ENCODE measurements at regions not wholly inside any gene's neighbourhood (a gene's known extent, or its start where the extent isn't known, plus 50 kb on each side); places are given as distances from the start of the nearest gene placed in this dataset.

DNA sequence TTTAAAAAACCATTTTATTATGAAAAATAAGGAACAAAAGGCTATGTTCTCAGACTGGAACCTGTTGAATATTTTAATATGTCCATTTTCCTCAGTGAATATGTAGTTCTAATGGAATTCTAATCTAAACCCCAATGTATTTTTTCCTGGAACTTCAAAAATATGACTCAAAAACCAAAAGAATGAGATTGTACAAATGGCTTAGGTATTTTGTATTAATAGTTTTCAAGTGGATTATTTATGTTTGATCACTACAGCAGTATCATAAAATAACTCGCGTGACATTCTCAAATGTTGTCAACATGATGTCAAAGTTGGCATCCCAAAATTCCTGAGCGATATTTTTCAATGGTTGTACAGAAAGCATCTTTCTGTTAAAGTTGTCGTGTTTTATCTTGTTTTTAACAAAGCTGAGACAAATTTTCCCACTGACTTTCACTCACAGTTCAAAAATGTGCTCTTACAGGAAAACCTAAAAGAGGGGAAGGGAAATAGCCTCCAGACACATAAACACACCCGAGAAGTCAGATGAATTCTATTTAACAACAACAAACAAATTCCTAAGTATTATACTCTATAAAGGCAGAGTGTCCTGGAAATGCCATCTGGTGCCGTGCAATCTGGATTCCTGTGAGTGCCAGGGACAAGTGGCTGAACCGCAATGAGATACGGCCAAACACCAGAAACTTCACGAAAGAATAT is 68.1 kb upstream of the TAS2R1 start:
- TF ChIP-seq EZH2 (IDR thresholded peaks at IDR 0.05), result no peak
- no peak for TF ChIP-seq POLR2AphosphoS5 (IDR thresholded peaks at IDR 0.05; ENCODE audit: low read depth, low read length)
- TF ChIP-seq POLR2A (IDR thresholded peaks at IDR 0.05; ENCODE audit: borderline replicate concordance, extremely low read depth, insufficient read depth, insufficient read length), result no peak
- TF ChIP-seq, protein P1, sequence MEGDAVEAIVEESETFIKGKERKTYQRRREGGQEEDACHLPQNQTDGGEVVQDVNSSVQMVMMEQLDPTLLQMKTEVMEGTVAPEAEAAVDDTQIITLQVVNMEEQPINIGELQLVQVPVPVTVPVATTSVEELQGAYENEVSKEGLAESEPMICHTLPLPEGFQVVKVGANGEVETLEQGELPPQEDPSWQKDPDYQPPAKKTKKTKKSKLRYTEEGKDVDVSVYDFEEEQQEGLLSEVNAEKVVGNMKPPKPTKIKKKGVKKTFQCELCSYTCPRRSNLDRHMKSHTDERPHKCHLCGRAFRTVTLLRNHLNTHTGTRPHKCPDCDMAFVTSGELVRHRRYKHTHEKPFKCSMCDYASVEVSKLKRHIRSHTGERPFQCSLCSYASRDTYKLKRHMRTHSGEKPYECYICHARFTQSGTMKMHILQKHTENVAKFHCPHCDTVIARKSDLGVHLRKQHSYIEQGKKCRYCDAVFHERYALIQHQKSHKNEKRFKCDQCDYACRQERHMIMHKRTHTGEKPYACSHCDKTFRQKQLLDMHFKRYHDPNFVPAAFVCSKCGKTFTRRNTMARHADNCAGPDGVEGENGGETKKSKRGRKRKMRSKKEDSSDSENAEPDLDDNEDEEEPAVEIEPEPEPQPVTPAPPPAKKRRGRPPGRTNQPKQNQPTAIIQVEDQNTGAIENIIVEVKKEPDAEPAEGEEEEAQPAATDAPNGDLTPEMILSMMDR (IDR thresholded peaks at IDR 0.05 in 2 of 3, conservative IDR thresholded peaks at IDR 0.05 in 1 of 3; ENCODE audit: borderline replicate concordance in 1 of 3, insufficient read depth in 1 of 3, low read depth in 2 of 3, low read length in 2 of 3), result no peak
